ENCODE measurements at regions not wholly inside any gene's neighbourhood (a gene's known extent, or its start where the extent isn't known, plus 50 kb on each side); places are given as distances from the start of the nearest gene placed in this dataset.

DNA sequence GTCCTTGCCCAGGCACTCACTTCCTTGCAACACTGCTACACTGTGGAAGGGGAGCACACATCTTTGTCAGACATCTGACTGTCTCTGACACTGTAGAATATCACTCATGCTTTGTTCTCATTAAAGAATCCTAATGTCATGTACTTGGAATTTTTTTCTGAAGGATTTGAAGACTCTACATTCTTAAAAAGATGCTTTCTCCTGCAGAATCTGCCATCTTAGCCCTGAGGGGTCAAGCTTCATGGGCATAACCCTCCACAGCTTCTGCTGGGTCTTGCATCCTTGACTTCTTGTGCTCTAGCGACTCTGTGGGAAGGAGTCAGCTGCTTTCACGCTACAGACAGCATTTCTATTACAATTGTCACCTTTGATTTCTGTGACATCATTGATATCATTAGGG is 417.2 kb downstream of the QKI start:
- Mint-ChIP-seq H3K36me3 (ENCODE audit: low read depth) (no peaks in the 10 kb centered on the region), H3K9me3 (no peaks in the 10 kb centered on the region), H3K4me3 (no peak overlapping the region), H3K27me3 (ENCODE audit: low read depth) (no peaks in the 10 kb centered on the region), H3K27ac (no peak overlapping the region), H3K4me1 (ENCODE audit: low read depth) (no peaks in the 10 kb centered on the region)

DNA sequence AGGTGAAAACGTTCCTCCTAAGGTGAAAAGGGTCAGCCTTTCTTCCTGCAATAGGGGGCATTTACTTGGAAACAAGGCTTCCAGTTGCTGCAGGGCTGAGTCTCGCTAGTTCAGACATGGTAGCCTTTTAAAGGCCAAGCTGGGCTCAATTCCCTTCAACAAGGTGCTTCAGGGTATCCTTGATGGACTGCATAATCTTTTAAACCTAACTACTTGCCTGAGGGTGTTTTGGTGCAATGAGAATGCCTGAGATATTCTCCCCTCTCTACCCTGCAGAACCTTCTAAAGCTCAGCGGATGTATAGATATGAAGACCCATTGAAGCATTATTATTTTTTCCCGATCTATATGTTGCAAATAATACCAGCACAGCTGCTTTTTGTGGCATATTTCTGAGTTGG is 416.1 kb downstream of the QKI start:
- H3K9me3 Mint-ChIP-seq = no peaks in the 10 kb centered on the region

DNA sequence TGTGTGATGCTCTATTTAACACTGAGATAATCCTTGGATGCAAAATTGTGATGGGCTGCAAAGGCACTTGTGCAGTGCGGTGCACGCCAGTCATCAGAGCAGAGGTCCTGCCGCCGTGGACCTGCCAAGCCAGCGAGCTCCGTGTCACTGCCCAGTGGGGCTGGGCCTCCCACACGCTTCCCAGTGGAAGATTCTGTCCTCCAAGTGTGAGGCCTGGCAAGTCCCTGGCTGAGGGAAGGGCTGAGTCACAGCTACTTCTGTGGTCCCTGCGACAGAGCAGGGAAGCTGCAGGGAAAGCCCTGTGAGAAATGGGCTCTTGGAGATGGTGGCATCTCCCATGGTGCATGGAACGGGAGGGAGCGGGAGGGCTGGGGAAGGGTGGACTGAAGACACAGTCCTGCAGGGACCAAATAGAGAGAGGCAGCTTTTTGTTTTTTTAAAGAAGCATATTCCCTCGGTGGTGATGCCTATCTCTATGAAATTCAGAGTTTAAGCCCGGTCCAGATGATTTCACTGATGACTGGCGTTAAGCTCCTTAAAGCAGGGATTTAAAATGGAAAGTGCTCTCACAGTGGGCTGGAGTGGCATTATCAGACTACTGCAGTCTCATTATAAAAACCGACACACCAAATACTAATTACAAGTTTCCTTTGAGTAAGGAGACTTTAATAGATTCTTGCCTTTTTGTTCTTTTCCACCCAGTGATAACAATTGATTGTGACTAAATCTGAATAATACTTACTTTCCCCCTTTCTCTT is 413.7 kb downstream of the QKI start:
- no peaks in the 10 kb centered on the region for H3K9me3 Mint-ChIP-seq
- H3K4me3 Mint-ChIP-seq = no peak overlapping the region
- no peak overlapping the region for H3K27ac Mint-ChIP-seq
- H3K36me3 Mint-ChIP-seq (ENCODE audit: low read depth) = no peaks in the 10 kb centered on the region
- no peaks in the 10 kb centered on the region for H3K27me3 Mint-ChIP-seq (ENCODE audit: low read depth)
- no peaks in the 10 kb centered on the region for H3K4me1 Mint-ChIP-seq (ENCODE audit: low read depth)

More for the DNA sequence above, 416.1 kb downstream of the QKI start:
- H3K4me3 Mint-ChIP-seq = no peak overlapping the region
- H3K4me1 Mint-ChIP-seq (ENCODE audit: low read depth) = no peaks in the 10 kb centered on the region
- no peak overlapping the region for H3K27ac Mint-ChIP-seq
- no peaks in the 10 kb centered on the region for H3K27me3 Mint-ChIP-seq (ENCODE audit: low read depth)
- H3K36me3 Mint-ChIP-seq (ENCODE audit: low read depth) = no peaks in the 10 kb centered on the region

DNA sequence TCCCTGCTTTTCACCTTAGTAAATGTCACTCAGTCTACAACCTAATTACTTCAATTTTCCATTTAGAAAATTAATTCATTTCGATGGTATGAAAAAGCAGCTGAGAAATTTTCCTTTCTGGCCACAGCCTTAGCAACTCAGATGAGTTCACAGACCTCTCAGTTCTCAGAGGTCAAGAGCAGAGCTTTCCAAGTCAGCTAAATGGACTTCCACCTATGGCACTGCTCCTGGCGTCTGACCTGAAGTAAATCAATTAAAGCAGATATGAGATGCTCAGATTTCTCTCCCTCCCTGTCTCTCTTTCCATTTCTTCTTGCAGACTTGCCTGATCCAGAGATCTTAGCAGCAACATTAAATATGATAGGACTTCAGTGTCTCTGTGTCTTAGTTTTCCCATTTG is 412.6 kb downstream of the QKI start:
- H3K36me3 Mint-ChIP-seq (ENCODE audit: low read depth) = no peaks in the 10 kb centered on the region
- H3K9me3 Mint-ChIP-seq = no peaks in the 10 kb centered on the region
- H3K27me3 Mint-ChIP-seq (ENCODE audit: low read depth) = no peaks in the 10 kb centered on the region
- H3K4me1 Mint-ChIP-seq (ENCODE audit: low read depth) = no peaks in the 10 kb centered on the region
- H3K27ac Mint-ChIP-seq = no peak overlapping the region
- H3K4me3 Mint-ChIP-seq = no peak overlapping the region

DNA sequence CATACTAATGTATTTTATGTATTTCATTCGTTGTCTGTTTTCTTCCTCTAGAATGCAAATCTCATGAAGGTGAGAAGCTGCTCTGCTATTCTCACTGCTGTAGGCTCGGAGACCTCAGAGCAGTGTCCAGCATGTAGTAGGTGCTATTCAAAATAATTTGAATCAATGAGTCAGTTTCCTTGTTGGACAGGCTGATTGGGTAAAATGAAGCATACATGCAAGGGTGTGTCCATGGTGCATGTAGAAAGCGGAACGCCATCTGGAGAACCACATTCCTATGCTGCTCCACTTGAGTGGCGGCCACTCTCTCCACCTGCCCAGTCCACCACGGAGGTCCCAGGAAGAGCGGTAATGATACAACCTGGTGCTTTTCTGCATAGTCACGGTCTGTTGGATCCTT is 412.1 kb downstream of the QKI start:
- H3K4me1 Mint-ChIP-seq (ENCODE audit: low read depth) = no peaks in the 10 kb centered on the region
- H3K4me3 Mint-ChIP-seq = no peak overlapping the region
- no peaks in the 10 kb centered on the region for H3K9me3 Mint-ChIP-seq
- H3K36me3 Mint-ChIP-seq (ENCODE audit: low read depth) = no peaks in the 10 kb centered on the region
- no peaks in the 10 kb centered on the region for H3K27me3 Mint-ChIP-seq (ENCODE audit: low read depth)
- no peak overlapping the region for H3K27ac Mint-ChIP-seq

DNA sequence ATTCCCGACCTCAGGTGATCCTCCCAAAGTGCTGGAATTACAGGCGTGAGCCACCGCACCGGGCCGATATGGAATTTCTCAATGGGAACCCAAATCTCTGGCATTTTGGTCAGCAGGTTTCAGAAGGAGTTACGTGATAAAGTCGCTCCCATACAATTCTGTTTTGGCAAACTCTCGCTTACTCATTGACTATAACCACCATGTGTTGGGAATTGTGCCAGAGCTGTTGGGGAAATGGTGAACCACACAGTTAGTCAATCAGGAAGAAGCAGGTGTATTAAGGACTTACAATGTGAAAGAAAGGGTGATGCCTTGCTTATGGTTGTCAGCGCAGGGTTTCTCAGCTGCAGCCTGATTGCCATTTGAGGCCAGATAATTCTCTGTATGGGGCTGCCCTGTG is 410.5 kb downstream of the QKI start:
- Mint-ChIP-seq H3K4me3 (no peak overlapping the region), H3K9me3 (no peaks in the 10 kb centered on the region), H3K27me3 (ENCODE audit: low read depth) (no peaks in the 10 kb centered on the region), H3K27ac (no peak overlapping the region), H3K36me3 (ENCODE audit: low read depth) (no peaks in the 10 kb centered on the region), H3K4me1 (ENCODE audit: low read depth) (no peaks in the 10 kb centered on the region)

DNA sequence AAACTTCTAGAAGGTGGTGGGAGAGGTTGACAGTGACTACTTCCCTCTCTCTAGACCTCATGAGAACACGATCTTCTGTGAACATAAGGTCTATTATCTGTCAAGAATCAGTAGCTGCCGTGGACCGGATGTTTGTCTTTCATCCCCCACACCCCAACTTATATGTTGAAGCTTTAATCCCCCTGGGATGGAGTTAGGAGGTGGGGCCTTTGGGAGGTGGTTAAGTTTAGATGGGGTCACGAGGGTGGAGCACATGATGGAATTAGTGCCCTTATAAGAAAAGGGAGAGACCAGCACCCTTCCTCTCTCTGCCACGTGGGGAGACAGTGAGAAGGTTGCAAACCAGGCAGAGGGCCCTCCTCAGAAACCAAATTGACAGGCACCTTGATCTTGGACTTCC is 409.1 kb downstream of the QKI start:
- Mint-ChIP-seq H3K27ac (no peak overlapping the region), H3K36me3 (ENCODE audit: low read depth) (no peaks in the 10 kb centered on the region), H3K27me3 (ENCODE audit: low read depth) (no peaks in the 10 kb centered on the region), H3K4me3 (no peak overlapping the region), H3K4me1 (ENCODE audit: low read depth) (no peaks in the 10 kb centered on the region), H3K9me3 (no peaks in the 10 kb centered on the region)

DNA sequence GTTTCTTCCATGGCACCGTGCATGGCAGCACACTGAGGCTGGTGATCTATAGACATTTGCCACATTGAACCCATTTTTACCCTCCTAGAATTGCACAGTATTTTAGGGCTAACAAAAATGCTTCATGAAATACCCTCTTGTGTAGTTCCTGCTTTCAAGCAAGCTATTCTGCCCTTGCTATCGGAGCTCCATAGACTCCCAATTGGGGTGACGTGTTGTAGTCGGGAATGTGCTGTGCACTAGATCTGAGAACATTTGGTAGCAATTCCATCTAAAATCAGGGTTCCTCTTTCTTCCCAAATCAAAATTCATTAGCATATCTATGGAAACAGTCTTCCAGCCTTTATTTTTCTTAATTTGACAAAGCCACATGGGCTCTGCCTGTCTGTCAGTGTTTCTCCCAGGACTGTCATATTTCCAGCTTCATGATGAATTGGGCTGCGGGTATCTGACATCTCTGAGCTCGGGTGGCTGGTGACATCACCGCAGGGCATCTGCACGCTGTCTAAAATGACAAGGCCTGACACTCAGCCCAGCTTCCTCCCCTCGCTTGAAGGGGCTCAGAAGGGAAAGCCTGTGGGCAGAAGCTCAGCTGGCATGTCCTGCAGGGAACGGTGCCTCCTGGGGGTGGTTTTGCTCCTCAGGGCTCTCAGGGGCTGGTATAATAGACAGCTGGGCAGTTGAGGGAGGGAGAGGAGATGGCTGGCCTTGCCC is 406.4 kb downstream of the QKI start:
- no peaks in the 10 kb centered on the region for H3K27me3 Mint-ChIP-seq (ENCODE audit: low read depth)
- H3K4me3 Mint-ChIP-seq = no peak overlapping the region
- no peaks in the 10 kb centered on the region for H3K4me1 Mint-ChIP-seq (ENCODE audit: low read depth)
- no peaks in the 10 kb centered on the region for H3K9me3 Mint-ChIP-seq
- H3K27ac Mint-ChIP-seq = no peak overlapping the region
- H3K36me3 Mint-ChIP-seq (ENCODE audit: low read depth) = no peaks in the 10 kb centered on the region

DNA sequence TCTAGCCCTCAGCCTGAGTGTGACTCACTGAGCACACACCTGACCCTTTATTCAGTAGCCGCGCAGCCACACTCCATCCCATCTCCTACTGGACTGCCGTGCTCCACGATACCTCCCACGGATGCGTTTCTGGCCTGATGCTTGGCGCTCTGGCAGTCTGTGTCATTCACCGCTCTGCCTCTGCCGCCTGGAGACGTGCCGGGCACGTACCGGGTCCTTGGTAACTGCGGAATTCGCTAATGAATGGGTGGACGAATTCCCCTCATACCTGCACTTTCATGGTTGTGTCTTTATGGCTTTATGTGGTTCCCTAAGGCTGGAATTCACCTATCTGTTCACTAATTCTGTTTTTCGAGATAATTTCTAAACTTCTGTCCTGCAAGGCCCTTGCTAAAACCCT is 405.7 kb downstream of the QKI start:
- H3K27ac Mint-ChIP-seq = no peak overlapping the region
- H3K36me3 Mint-ChIP-seq (ENCODE audit: low read depth) = no peaks in the 10 kb centered on the region
- no peaks in the 10 kb centered on the region for H3K9me3 Mint-ChIP-seq
- H3K4me1 Mint-ChIP-seq (ENCODE audit: low read depth) = no peaks in the 10 kb centered on the region
- no peaks in the 10 kb centered on the region for H3K27me3 Mint-ChIP-seq (ENCODE audit: low read depth)
- H3K4me3 Mint-ChIP-seq = no peak overlapping the region

DNA sequence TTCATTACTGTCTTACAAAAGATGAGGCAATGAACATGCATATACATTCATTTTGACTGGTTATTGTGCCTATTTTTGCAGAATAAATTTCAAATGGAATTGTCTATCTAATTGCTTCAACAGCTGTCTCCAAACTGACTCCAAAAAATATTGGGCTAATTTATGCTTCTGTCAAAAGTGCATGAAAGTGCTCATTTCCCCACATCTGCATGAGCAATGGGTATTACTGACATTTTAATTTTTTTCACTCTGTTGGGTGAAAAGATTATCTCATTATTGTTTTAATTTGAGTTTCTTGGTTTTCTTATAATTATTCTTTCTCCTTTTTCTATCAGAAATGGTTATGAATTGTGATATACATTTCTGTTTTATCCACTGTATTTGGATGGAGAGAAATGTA is 404.2 kb downstream of the QKI start:
- no peaks in the 10 kb centered on the region for H3K36me3 Mint-ChIP-seq (ENCODE audit: low read depth)
- H3K9me3 Mint-ChIP-seq = no peaks in the 10 kb centered on the region
- H3K27ac Mint-ChIP-seq = no peak overlapping the region
- no peak overlapping the region for H3K4me3 Mint-ChIP-seq
- H3K4me1 Mint-ChIP-seq (ENCODE audit: low read depth) = peaks cover 3% of the 10 kb centered on the region
- no peaks in the 10 kb centered on the region for H3K27me3 Mint-ChIP-seq (ENCODE audit: low read depth)

DNA sequence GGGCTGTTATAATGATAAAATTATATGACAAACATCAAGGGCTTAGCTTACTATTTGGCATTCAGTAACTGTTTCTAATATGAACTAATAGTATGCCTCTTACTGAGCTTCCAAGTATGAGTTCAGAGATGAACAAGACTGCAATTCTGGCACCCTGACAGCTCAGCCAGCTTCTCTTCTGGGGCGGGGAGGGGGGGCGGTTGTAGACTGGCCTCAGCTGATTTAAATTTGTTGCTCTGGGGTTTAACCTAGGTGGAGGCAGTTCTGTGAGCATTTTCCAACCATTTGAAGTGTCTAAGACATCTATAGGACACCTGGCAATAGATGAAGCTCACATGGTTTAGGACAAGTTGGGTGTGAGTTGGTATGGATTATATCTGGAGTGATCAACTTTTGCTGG is 401.9 kb downstream of the QKI start:
- H3K36me3 Mint-ChIP-seq (ENCODE audit: low read depth) = no peaks in the 10 kb centered on the region
- no peak overlapping the region for H3K27ac Mint-ChIP-seq
- no peaks in the 10 kb centered on the region for H3K9me3 Mint-ChIP-seq
- H3K27me3 Mint-ChIP-seq (ENCODE audit: low read depth) = no peaks in the 10 kb centered on the region
- H3K4me1 Mint-ChIP-seq (ENCODE audit: low read depth) = peaks cover 3% of the 10 kb centered on the region
- H3K4me3 Mint-ChIP-seq = no peak overlapping the region

DNA sequence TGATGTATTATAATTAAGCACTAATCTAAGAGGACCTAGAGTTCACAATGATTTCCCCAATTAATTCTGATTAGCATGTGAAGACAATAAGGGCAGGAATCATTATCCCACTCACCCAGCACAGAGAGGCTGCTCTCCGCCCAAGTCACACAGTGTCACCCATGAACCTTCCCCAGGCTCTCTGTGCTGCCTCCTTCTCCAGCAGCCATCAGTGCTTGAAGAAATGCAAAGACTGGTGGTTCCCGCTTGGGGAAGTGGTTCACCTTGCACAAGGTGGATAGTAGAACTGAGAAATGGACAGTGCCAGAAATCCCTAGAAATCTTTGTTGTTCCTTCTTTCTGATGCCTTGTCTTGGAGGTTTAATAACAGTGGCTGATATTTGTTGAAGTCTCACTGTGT is 401.3 kb downstream of the QKI start:
- no peaks in the 10 kb centered on the region for H3K9me3 Mint-ChIP-seq
- no peaks in the 10 kb centered on the region for H3K27me3 Mint-ChIP-seq (ENCODE audit: low read depth)
- H3K27ac Mint-ChIP-seq = no peak overlapping the region
- no peak overlapping the region for H3K4me3 Mint-ChIP-seq
- no peaks in the 10 kb centered on the region for H3K36me3 Mint-ChIP-seq (ENCODE audit: low read depth)
- H3K4me1 Mint-ChIP-seq (ENCODE audit: low read depth) = peaks cover 3% of the 10 kb centered on the region

DNA sequence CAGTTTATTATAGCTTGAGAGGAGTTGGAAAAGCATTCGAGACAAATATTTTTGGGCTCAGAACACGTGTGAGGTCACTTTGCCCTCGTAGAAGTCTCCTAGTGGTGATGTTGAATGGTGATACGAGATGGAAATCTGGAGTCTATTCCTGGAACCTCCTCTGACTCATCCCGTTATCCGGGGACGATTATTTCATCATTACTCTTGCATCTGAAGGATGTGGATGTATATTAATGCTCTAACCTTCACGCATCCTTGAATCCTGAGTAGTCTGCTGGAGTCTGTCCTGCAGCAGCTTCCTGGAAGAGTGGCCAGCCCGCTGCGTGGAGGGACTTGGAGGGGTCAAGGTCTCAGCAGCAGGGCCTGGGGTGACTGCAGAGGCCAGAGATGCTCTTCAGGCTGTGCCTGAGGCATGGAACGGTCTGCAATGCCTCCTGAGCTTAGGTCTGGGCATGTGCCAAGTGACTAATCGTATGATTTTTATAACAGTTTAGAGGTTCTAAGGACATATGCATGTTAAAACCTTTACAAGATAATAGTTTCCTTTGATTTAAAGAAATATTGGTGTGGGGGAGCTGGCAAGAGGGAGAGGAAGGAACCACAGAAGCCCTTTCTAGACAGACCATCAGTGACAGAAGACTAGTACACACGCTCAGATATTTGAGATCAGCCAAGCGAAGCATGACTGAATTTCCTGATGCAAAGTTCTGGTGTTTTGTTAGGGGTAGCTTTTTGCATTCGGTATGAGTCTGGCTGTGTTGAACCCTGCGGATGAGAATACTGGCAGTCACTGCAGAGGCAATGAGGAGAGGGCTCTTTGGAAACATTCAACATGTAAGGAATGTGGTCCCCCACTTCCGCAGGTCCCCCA is 400.2 kb downstream of the QKI start:
- H3K27ac Mint-ChIP-seq = no peak overlapping the region
- no peak overlapping the region for H3K4me3 Mint-ChIP-seq
- H3K36me3 Mint-ChIP-seq (ENCODE audit: low read depth) = no peaks in the 10 kb centered on the region
- H3K9me3 Mint-ChIP-seq = no peaks in the 10 kb centered on the region
- peaks cover 3% of the 10 kb centered on the region for H3K4me1 Mint-ChIP-seq (ENCODE audit: low read depth)
- no peaks in the 10 kb centered on the region for H3K27me3 Mint-ChIP-seq (ENCODE audit: low read depth)

DNA sequence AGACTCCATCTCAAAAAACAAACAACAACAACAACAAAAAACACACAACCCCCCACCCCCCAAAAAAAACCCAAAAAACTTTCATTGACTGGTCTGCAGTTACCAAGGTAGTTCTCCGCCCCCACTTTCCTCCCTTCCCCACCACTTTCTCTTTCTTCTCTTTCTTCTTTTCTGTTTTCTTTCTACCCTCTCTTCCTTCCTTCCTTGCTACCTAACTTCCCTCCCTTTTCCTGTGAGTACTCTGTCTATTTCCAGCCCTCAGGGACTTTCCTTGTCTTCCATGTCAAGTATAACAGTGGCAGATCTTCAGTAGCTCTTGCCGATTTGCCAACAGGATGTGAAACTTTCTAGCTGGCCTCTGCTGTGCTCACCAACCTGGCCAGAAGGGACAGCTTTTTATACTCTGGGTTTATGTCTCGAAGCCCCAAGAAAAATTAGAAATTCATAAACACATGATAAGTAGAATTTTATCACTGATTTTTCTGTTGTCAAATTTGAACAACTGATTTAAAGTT is 399.5 kb downstream of the QKI start:
- Mint-ChIP-seq H3K27ac (no peak overlapping the region), H3K4me3 (no peak overlapping the region), H3K27me3 (ENCODE audit: low read depth) (no peaks in the 10 kb centered on the region), H3K4me1 (ENCODE audit: low read depth) (peaks cover 3% of the 10 kb centered on the region), H3K9me3 (no peaks in the 10 kb centered on the region), H3K36me3 (ENCODE audit: low read depth) (no peaks in the 10 kb centered on the region)

Data from T-helper 1 cell treated with Interleukin-12 subunit alpha and Interleukin-12 subunit beta and Interleukin-4 antibody, amounts not matched to agents 30 μg/mL and 1 μg/mL, for 36 hours (primary cell).